Activated CD8-positive, alpha-beta memory T cell treated with anti-CD3 and anti-CD28 coated beads for 4 hours (primary cell): ENCODE measurements at regions not wholly inside any gene's neighbourhood (a gene's known extent, or its start where the extent isn't known, plus 50 kb on each side); places are given as distances from the start of the nearest gene placed in this dataset.
"Not testable (repeated sequence)": the region's sequence is repeated elsewhere in the genome, so short reads cannot be mapped to it uniquely, and the experiment has no call there.

ENCODE experiments used
- DNase-seq, 2 donors: peaks; one replicate each; pipeline ENCODE4 v3.0.0-alpha.2; 2020; ENCODE audit warnings: low read depth in 2 of 2

DNA sequence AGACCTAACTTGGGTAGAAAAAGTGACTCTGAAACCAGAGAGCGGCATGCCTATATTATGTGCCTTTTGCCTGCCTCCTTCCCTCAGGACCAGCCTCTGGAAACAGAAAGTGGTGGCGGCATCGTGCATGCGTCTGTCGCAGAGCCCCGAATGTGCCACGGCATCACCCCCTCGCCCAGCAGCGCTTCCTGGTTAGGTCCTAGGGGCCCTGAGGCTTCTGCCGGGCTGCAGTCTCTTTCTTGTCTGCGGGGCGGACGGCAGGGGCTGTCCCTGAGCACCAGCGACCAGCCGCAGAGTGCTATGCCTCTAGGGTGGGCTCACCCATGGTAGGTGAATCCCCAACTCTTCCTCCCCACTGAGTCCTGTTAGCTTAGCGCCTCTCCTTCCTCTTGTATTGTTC is 68.7 kb downstream of the VSIG4 start:
- no peak for DNase-seq

DNA sequence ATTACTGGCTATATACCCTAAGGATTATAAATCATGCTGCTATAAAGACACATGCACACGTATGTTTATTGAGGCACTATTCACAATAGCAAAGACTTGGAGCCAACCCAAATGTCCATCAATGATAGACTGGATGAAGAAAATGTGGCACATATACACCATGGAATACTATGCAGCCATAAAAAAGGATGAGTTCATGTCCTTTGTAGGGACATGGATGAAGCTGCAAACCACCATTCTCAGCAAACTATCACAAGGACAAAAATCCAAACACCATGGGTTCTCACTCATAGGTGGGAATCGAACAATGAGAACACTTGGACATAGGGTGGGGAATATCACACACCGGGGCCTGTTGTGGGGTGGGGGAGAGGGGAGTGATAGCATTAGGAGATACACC is 72.7 kb downstream of the VSIG4 start:
- DNase-seq, result not testable (repeated sequence)

DNA sequence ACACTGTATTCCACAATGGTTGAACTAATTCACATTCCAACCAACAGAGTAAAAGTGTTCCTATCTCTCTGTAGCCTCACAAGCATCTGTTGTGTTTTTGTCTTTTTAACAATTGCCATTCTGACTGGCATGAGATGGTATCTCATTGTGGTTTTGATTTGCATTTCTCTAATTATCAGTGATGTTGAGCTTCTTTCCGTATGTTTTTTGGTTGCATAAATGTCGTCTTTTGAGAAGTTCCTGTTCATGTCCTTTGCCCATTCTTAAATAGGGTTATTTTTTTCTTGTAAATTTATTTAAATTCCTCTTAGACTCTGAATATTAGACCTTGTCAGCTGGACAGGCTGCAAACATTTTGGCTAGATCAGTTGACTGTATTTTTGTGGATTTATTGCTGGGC is 78.2 kb downstream of the VSIG4 start:
- no peak for DNase-seq

DNA sequence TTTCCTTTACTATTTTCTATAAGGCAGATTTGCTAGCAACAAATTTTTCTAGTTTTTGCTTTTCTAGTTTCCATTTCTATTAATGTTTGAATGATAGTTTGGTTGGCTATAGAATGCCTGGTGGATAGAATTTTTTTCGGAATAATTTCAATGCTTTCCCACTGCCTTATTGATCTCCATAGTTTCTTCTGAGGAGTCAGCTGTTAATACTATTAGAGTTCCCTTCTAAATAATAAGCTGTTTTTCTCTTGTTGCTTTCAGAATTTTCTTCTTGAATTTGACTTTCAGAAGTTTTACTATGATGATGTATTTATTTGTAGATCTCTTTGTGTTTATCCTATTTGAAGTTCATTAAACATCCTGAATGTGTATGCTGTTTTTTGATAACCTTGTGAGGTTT is 91.8 kb downstream of the VSIG4 start:
- no peak for DNase-seq

DNA sequence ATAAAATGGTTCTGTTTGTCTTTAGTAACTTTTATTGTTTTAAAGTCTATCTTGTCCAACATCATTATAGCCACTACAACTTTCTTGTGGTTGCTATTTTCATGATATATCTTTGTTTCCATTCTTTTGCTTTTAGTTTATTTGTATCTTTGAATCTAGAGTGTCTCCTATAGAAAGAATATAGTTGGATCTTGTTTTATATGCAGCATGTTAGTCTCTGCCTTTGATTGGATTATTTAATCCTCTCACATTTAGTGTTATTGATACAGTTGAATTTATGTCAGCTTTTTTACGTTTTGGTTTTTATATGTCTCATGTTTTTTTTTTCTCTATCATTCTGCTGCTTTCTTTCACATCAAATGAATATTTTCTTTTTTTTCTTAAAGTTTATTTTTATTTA is 98.1 kb downstream of the VSIG4 start:
- no peak for DNase-seq

DNA sequence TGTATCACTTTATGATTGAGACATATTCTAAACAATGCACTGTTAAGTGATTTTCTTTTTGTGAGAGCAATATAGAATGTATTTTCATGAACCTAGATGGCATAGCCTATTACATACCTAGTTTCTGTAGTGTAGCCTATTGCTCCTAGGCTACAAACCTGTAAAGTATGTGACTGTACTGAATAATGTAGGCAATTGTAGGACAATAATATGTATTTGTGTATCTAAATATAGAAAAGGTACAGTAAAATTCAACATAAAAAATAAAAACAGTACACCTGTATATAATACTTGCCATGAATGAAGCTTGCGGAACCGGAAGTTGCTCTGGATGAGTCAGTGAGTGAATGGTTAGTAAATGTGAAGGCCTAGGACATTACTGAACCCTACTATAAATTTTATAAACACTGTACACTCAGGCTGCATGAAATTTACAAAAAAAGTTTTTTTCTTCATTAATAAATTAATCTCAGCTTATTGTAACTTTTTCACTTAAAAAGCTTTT is 106.7 kb downstream of the VSIG4 start:
- DNase-seq, result no peak

DNA sequence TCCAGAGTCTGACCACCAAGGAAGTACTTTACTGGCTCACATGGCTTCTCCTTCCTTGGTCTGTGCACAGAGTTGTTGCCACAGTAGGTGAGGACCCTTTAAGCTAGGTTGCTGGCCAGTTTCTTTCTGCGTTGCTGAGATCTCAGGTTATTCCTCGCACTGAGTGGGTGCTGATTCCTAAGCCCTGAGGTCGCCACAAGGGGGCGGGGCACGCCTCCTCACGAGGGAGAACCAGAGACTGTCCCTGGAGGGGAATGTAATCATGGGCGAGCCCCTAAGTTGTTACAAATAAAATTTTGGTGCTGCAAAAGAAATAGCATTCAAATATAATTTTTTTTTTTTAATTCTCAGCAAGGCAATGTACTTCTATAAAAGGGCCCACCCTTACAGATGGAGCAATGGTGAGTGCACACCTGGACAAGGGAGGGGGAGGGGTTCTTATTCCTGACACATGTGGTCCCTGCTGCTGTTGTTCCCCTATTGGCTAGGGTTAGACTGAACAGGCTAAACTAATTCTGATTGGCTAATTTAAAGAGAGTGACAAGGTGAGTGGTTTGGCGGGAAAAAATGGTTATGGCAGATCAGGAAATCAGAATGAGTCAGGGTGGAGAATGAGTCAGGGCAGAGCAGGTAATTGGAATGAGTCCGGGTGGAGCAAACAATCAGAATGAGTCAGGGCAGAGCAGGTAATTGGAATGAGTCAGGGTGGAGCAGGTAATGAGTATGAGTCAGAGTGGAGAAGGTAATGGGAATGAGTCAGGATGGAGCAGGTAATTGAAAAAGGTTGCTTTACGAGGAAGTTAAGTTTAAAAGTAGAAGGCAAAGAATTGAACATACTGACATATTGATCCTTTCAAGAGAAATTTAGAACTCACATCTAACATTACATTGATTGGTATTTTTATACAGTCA is 107.5 kb downstream of the VSIG4 start:
- DNase-seq, result no peak

DNA sequence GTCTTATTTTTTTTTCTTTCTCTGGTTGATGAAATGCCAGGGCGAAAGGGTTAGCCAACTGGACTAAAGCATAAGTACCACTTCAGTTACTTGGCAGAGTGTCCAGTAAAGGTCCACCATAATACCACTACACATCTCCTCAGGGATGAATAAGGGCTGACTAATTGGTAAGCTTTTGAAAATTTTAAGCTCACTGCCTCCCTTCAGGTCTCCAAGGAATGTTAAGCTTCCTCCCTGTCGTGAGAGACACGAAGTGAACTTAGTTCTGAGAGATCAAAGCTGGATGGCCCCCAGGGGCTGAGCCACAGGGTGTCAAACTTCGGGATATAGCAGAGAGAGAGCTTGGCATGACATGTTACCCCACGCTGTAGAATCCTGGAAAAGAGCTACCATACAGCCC is 111.4 kb downstream of the VSIG4 start:
- DNase-seq, result no peak

DNA sequence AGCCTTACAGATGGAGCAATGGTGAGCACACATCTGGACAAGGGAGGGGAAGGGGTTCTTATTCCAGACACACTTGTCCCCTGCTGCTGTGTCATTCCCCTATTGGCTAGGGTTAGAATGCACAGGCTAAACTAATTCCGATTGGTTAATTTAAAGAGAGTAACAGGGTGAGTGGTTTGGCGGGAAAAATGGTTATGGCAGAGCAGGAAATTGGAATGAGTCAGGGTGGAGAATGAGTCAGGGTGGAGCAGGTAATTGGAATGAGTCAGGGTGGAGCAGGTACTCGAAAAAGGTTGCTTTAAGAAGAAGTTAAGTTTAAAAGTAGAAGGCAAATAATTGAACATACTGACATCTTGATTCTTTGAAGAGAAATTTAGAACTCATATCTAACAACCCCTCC is 112.5 kb downstream of the VSIG4 start:
- DNase-seq, result not testable (repeated sequence)

DNA sequence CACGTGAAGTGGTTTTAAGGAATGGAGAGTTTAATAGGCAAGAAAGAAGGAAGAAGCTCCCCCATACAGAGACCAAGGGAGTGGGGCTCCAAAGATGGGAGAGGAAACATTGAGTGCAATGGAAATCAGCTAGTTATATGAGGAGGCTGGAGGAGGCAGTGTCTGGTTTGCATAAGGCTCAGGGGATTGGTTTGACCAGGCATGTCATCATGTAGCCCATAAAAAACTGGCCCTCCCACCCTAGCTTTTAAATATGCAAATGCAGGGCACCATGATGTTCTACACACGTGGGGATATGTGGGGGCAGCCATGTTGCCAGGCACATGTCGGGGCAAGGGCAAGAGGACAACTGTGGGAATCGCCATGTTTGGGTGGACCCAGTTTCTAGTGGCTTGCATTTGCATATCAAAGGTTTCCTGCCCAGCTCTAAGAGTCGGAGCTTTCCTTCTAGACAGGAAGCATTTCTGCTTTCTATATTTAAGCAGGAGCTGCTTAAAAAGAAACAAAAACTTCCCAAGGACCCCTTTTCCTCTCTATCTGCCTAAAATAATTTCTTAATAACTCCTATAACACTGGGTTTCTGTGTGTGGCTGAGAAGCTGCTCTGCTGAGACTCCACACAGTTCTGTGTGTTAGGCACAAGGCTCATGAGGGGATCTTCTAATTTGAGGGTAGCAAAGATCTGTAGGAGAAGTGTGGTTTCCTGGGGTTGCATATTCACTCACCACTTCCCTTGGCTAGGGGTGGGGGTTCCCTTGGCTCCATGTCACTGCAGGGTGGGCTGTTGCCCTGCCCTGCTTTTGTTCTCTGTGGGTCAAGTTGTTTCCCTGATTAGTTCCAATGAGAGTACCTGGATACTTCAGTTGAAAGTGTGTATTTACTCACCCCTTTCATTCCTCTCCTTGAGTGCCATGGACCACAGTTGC is 113.5 kb downstream of the VSIG4 start:
- DNase-seq, result peak in 1 of 2 donors; percentile 6

DNA sequence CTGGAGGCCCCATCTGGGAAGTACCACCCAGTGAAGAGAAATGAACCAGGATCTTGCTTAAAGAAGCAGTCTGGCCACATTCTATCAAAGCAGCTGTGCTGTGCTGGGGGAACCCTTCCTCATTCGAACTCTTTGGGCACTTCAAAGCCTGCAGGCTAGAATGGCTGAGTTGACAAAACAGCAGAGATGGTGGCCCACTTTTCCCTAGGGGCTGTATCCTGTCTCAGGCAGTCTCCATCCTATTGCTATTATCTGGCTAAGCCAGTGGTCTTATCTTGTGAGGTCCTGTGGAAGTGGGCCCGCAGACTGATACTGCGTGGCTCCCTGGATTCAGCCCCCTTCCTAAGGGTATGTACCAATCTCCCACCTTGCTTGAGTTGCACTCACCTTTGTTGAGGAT is 114.3 kb downstream of the VSIG4 start:
- DNase-seq, result no peak

DNA sequence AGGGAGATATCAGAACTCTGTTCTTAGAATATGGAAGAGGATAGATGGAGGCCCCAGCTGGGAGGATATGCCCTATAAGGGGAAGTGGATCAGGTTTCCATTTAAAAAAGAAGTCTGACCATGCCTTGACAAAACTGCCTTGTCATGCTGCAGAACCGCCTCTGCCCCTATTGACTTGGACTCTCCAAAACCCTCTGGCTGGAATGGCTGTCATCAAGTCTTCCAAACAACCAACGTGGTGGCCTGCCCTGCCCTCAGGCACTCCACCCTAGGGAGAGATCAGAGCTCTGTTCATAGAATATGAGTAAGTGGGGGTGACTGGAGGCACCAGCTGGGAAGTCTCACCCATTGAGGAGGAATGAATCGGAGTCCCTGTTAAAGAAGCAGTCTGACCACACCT is 114.9 kb downstream of the VSIG4 start:
- no peak for DNase-seq

DNA sequence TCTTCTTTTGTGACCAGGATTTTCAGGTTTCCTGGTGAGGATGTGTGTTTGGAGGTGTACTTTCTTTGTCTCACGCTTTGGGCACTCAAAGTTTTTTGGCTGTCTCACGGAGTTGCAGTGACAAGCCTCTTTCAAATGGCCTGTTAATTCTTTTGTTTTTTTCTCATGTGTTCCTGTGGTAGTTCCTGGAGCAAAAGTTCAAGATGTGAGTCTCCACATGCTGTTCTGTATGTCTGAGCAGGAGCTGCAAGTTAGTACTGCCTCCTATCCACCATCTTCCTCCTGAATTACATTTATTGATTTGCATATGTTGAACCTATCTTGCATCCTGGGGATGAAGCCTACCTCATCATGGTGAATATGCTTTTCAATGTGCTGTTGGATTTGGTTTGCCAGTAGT is 118.5 kb downstream of the VSIG4 start:
- no peak for DNase-seq

DNA sequence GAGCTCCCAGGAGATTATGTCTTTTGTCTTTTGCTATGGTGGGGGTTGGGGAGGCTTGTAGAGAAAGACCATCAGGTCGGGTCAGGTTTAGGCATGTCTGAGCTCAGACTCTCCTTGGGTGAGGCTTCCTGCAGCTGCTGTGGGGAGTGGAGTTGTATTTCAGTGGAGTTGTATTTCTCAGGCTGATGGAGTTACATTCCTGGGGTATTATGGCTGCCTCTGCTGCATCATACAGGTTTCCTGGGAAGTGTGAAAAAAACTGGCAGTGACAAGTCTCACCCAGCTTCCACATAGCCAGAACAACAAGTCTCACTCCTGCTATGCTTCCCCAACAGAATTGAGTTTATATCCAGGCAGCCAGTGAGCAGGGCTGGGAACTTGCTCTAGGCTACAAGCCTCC is 119.3 kb downstream of the VSIG4 start:
- no peak for DNase-seq

DNA sequence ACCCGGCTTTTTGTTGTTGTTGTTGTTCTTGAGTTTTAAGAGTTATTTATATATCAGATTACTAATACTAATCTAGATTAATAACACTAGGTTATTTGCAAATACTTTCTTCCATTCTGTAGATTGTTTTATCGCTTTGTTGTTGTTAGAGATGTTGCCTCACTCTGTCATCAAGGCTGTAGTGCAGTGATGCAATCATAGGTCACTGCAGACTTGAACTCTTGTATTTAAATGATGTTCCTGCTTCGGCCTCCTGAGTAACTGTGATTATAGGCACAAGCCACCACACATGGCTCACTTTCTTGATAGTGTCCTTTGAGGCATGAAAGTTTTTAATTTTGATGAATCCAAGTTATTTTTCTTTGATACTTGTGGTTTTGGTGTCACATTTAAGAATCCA is 129.0 kb downstream of the VSIG4 start:
- DNase-seq, result no peak

DNA sequence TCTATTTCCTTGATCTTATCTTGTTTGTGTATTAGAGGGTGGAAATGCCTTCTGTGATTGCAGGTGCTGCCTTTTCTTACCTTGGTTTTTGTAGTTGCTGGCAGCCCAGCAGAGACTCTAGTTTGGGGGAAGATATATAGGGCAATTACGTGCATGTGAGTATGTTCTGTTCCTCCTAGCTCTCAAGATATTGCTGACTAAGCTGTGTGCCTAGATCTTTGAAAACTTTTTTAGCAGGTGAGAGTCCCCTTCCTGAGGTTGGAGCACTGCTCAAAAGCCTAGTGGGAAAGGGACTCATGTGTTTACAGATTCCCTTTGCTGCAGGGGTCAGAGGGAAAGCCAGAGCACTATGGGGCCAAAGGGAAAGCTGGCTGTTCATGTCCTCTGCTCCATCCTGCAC is 136.1 kb downstream of the VSIG4 start:
- no peak for DNase-seq

DNA sequence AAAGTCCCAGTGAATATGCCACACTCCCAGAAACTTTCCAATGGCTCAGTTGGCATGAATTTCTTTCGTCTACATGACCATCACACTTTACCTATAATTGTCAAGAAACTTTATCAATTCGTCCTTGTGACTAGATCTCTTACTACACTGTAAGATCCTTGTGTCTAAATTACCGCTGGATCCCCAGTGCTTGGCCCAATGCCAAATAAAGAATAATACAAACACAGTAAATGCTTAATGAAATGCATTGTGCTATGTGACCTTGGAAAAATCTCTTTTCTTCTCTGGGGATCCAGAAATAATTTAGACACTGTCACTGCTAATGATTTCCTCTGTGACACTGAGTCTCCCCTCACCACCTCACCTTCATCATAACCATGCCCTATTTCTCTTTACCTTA is 137.9 kb downstream of the VSIG4 start:
- no peak for DNase-seq

DNA sequence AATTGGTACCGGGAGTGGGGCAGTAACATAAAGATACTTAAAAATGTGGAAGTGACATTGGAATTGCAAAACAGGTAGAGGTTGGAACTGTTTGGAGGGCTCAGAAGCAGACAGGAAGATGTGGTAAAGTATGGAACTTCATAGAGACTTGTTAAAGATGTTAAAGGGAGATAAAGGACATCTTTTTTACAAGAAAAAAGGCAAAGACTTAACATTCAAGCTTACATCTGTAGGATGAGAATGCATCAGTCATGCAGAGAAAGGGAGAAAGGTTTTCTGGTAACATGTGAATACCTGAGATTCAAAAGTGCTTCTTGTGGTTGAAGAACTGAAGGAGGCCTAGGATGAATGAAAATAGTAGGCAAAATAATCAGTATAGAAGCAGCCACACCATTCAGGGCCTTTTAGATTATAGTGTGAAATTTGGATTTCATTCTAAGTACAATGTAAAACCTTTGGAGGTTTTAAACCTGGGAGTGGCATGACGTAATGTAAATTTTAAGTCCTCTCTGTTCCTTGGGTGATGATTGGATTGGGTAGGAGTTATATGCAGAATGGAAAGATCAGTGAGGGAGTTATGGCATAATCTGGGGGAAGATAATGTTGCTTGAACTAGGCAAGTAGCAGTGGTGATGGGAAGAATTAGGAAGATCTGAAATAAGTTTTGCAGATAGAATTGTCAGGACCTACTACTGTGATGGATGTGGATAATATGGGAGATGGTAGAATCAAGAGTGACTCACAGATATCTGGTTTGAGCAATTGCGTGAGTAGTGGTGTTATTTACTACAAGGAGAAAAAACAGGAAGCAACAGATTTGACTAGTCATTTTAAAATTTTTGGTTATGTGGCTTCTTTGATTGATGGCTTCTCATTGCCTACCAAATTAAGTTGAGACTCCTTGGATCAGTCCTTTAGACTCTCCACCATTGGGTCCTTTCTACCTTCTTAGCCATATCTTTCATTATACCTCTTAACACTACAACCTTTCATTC is 138.7 kb downstream of the VSIG4 start:
- DNase-seq, result no peak

DNA sequence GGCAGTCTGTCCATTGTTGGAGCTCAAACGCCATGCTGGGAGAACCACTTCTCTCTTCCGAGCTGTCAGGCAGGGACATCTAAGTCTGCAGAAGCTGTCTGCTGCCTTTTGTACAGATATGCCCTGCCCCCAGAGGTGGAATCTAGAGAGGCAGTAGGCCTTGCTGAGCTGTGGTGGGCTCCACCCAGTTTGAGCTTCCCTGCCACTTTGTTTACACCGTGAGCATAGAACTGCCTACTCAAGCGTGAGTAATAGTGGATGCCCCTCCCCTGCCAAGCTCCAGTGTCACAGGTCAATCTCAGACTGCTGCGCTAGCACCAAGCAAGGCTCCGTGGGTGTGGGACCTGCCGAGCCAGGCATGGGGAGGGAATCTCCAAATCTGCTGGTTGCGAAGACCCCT is 145.7 kb downstream of the VSIG4 start:
- DNase-seq, result peak in 1 of 2 donors; percentile 12

DNA sequence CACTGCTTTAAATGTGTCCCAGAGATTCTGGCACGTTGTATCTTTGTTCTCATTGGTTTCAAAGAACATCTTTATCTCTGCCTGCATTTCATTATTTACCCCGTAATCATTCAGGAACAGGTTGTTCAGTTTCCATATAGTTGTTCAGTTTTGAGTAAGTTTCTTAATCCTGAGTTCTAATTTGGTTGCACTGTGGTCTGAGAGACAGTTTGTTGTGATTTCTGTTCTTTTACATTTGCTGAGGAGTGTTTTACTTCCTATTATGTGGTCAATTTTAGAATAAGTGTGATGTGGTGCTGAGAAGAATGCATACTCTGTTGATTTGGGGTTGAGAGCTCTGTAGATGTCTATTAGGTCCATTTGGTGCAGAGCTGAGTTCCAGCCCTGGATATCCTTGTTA is 148.1 kb downstream of the VSIG4 start:
- not testable (repeated sequence) for DNase-seq

DNA sequence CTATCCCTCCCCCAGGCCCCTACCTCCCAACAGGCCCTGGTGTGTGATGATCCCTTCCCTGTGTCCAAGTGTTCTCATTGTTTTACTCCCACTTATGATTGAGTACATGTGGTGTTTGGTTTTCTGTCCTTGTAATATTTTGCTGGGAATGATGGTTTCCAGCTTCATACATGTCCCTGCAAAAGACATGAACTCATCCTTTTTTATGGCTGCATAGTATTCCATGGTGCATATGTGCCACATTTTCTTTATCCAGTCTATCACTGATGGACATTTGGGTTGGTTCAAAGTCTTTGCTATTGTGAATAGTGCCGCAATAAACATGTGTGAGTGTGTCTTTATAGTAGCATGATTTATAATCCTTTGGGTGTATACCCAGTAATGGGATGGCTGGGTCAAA is 151.7 kb downstream of the VSIG4 start:
- DNase-seq, result not testable (repeated sequence)
